Naive thymus-derived CD4-positive, alpha-beta T cell (primary cell): ENCODE measurements at regions not wholly inside any gene's neighbourhood (a gene's known extent, or its start where the extent isn't known, plus 50 kb on each side); places are given as distances from the start of the nearest gene placed in this dataset.
A peak's percentile ranks its signal among the peaks of the same experiment; 100 is the strongest.

ENCODE experiments used
- ATAC-seq: fragments of 150-1000 bp; cut with Tn5 transposase; 2 replicates; pipeline ENCODE4 v1.10.0; 2021; ENCODE audit warnings: mild to moderate bottlenecking, moderate library complexity
- CTCF ChIA-PET: fragments of 350-600 bp; sonication (Branson Sonifier 250); formaldehyde crosslinking; loops from one replicate; lab custom pipeline; 2021; ENCODE audit warnings: antibody characterized with exemption; lab: Charles Lee
- POLR2A ChIA-PET: fragments of 350-600 bp; sonication (Branson Sonifier 250); formaldehyde crosslinking; loops from one replicate; lab custom pipeline; 2021; ENCODE audit warnings: antibody characterized with exemption, inconsistent platforms; lab: Charles Lee
- DNase-seq, 9 donors: peaks; one replicate each; pipeline versions ENCODE4 v3.0.0 to v3.0.0-alpha.2; 2020 to 2022; ENCODE audit warnings: mixed read lengths in 1 of 9
- H3K27ac ChIP-seq: one replicate; pipeline ENCODE4 v1.7.0; 2013; ENCODE audit warnings: mild to moderate bottlenecking, low read depth, low read length, moderate library complexity
- H3K27me3 ChIP-seq, 2 donors: one replicate each; pipeline ENCODE4 v1.7.0; 2013; ENCODE audit warnings: low read length in 2 of 2, mild to moderate bottlenecking in 2 of 2, moderate library complexity in 2 of 2; ENCODE audit not compliant: control insufficient read depth in 2 of 2, insufficient read depth in 2 of 2
- H3K36me3 ChIP-seq, 3 experiments: 1 replicate in 2 of 3; 2 replicates in 1 of 3; pipeline ENCODE4 v1.7.0; 2013; ENCODE audit warnings: low read length in 3 of 3, mild to moderate bottlenecking in 3 of 3, moderate library complexity in 1 of 3; ENCODE audit not compliant: insufficient read depth in 3 of 3, control insufficient read depth in 2 of 3
- H3K4me1 ChIP-seq, 2 donors: one replicate each; pipeline ENCODE4 v1.7.0; 2013; ENCODE audit warnings: low read length in 2 of 2, mild to moderate bottlenecking in 2 of 2, moderate library complexity in 1 of 2; ENCODE audit not compliant: control insufficient read depth in 2 of 2, insufficient read depth in 2 of 2
- H3K4me3 ChIP-seq: 2 replicates; pipeline ENCODE4 v1.7.0; 2013; ENCODE audit warnings: mild to moderate bottlenecking, low read length
- H3K9me3 ChIP-seq, 3 experiments: 1 replicate in 2 of 3; 2 replicates in 1 of 3; pipeline ENCODE4 v1.7.0; 2013; ENCODE audit warnings: low read length in 3 of 3; ENCODE audit not compliant: control insufficient read depth in 2 of 3
- H3K27ac Mint-ChIP-seq, 9 donors: one replicate each; pipeline ENCODE4 v1.8.0; 2020 to 2022; ENCODE audit warnings: mixed read lengths in 9 of 9, mild to moderate bottlenecking in 8 of 9, moderate library complexity in 5 of 9, inconsistent platforms in 2 of 9
- H3K27me3 Mint-ChIP-seq, 5 donors: one replicate each; pipeline ENCODE4 v1.8.0; 2021 to 2022; ENCODE audit warnings: mixed read lengths in 5 of 5, mild to moderate bottlenecking in 1 of 5
- H3K36me3 Mint-ChIP-seq, 5 donors: one replicate each; pipeline ENCODE4 v1.8.0; 2020 to 2022; ENCODE audit warnings: mixed read lengths in 5 of 5, mild to moderate bottlenecking in 3 of 5, inconsistent platforms in 1 of 5
- H3K4me1 Mint-ChIP-seq, 7 donors: one replicate each; pipeline ENCODE4 v1.8.0; 2020 to 2022; ENCODE audit warnings: mixed read lengths in 7 of 7, mild to moderate bottlenecking in 3 of 7, inconsistent platforms in 1 of 7
- H3K4me3 Mint-ChIP-seq, 10 donors: one replicate each; pipeline ENCODE4 v1.8.0; 2020 to 2022; ENCODE audit warnings: mild to moderate bottlenecking in 10 of 10, mixed read lengths in 10 of 10, moderate library complexity in 6 of 10, inconsistent platforms in 2 of 10
- H3K9me3 Mint-ChIP-seq, 11 donors: one replicate each; pipeline ENCODE4 v1.8.0; 2020 to 2022; ENCODE audit warnings: mixed read lengths in 11 of 11, mild to moderate bottlenecking in 4 of 11, inconsistent platforms in 1 of 11, moderate library complexity in 1 of 11
- intact Hi-C, 2 donors: fragments of 100-400 bp; cut with micrococcal nuclease; formaldehyde crosslinking; loops; one replicate each; pipeline ENCODE4 v1.15.1; 2023

DNA sequence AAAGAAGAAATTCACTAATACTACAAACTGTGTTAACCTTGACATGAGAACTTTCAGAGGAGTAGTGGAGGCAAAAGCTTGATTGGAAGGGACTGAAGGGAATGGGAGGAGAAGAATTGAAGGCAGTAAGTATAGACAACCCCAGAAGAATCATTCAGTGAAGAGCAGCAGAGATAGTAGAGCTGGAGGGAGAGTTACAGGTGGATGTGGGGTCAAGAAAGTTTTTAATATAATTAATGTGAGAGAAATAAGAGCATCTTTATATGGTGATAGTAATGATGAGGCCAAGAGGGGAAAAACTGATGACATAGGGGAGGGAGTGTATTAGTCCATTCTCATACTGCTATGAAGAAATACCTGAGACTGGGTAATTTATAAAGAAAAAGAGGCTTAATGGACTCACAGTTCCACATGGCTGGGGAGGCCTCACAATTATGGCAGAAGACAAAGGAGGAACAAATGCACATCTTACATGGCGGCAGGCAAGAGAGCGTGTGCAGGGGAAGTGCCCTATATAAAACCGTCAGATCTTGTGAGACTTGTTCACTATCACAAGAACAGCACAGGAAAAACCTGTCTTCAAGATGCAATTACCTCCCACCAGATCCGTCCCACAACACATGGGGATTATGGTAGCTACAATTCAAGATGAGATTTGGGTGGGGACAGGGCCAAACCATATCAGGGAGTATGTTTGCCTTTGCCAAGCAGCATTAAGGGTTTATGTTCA is 88.3 kb upstream of the PIK3CG start:
- H3K4me1 Mint-ChIP-seq = peaks cover 0 to 9% (median 0%) of the 10 kb centered on the region in 7 donors
- DNase-seq = no peak
- H3K4me3 Mint-ChIP-seq = no peak overlapping the region
- no peak for ATAC-seq
- peaks cover 0 to 6% (median 3%) of the 10 kb centered on the region in 5 donors for H3K36me3 Mint-ChIP-seq
- CTCF ChIA-PET = no interaction called here
- Histone ChIP-seq H3K27ac (no peak overlapping the region), H3K36me3 (no peaks in the 10 kb centered on the region), H3K4me1 (no peaks in the 10 kb centered on the region), H3K4me3 (no peak overlapping the region), H3K27me3 (no peaks in the 10 kb centered on the region), H3K9me3 (no peaks in the 10 kb centered on the region)
- H3K27me3 Mint-ChIP-seq = peaks cover 0 to 12% (median 0%) of the 10 kb centered on the region in 5 donors
- no peak overlapping the region for H3K27ac Mint-ChIP-seq
- POLR2A ChIA-PET = no interaction called here
- intact Hi-C loops = no loop called here
- H3K9me3 Mint-ChIP-seq = peaks cover 0 to 7% (median 0%) of the 10 kb centered on the region in 11 donors

GRCh38 chr7:106777674-106778299 is 87.3 kb upstream of the PIK3CG start:
- Mint-ChIP-seq H3K9me3 (peaks cover 0 to 7% (median 0%) of the 10 kb centered on the region in 11 donors), H3K27me3 (peaks cover 0 to 12% (median 0%) of the 10 kb centered on the region in 5 donors), H3K4me3 (no peak overlapping the region), H3K36me3 (peaks cover 0 to 6% (median 3%) of the 10 kb centered on the region in 5 donors), H3K4me1 (peaks cover 0 to 4% (median 0%) of the 10 kb centered on the region in 7 donors), H3K27ac (no peak overlapping the region)
- CTCF ChIA-PET = no interaction called here
- intact Hi-C loops = no loop called here
- no peak for DNase-seq
- H3K9me3 ChIP-seq = no peaks in the 10 kb centered on the region
- no peaks in the 10 kb centered on the region for H3K36me3 ChIP-seq
- H3K4me1 ChIP-seq = no peaks in the 10 kb centered on the region
- ATAC-seq = no peak
- no peaks in the 10 kb centered on the region for H3K27me3 ChIP-seq
- POLR2A ChIA-PET = no interaction called here
- H3K27ac ChIP-seq = no peak overlapping the region
- H3K4me3 ChIP-seq = no peak overlapping the region

DNA sequence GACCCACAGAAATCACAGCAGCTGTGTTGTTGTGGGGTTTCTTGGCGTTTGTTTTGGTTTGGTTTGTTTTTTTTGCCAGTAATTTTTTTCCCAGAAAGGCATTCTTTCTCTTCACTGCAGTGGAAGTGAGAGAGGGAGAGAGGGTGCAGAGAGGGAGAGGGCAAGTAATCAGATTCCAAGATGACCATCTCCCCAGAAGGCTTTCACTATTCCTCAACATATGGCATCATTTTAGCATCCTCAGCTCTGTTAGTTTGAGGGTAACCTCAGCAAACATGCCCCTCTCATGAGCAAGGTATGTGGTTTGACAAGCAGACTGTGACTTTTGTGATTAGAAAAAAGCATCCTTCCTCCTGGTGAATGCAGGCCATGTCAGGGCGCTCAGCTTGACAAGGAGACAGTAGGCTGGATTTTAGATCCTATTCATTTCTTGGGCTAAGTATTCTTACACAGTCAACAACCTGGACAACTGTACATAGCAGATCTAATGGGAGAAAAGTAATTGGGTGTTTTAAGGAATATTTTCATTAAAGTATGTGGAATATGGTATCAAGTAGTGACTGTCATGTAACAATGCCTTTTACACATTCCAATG is 86.3 kb upstream of the PIK3CG start:
- intact Hi-C loops = no loop called here
- H3K9me3 Mint-ChIP-seq = peaks cover 0 to 7% (median 0%) of the 10 kb centered on the region in 11 donors

GRCh38 chr7:106779877-106780276 is 85.2 kb upstream of the PIK3CG start:
- Mint-ChIP-seq H3K36me3 (peaks cover 0 to 6% (median 3%) of the 10 kb centered on the region in 5 donors), H3K27me3 (peaks cover 0 to 12% (median 4%) of the 10 kb centered on the region in 5 donors), H3K4me1 (no peaks in the 10 kb centered on the region), H3K4me3 (no peak overlapping the region), H3K27ac (no peak overlapping the region), H3K9me3 (peaks cover 0 to 7% (median 0%) of the 10 kb centered on the region in 11 donors)
- CTCF ChIA-PET = interaction anchor here (0.6 kb wide), 1 partner anchor 113 kb away, joined by 3 read pairs; no protein-coding TSS in a partner anchor
- no peaks in the 10 kb centered on the region for H3K4me1 ChIP-seq
- DNase-seq (no peak), ATAC-seq (peak; percentile 18)
- no peaks in the 10 kb centered on the region for H3K36me3 ChIP-seq
- H3K27ac ChIP-seq = no peak overlapping the region
- no peaks in the 10 kb centered on the region for H3K27me3 ChIP-seq
- intact Hi-C loops = loop anchor here in 1 of 2 donors (5.0 kb wide), 1 partner anchor 118 kb away; the partner anchor contains the start of gene CCDC71L
- H3K4me3 ChIP-seq = no peak overlapping the region
- no peaks in the 10 kb centered on the region for H3K9me3 ChIP-seq
- POLR2A ChIA-PET = no interaction called here

More for the DNA sequence above, 86.3 kb upstream of the PIK3CG start:
- no peaks in the 10 kb centered on the region for H3K4me1 ChIP-seq
- DNase-seq = no peak
- Mint-ChIP-seq H3K4me3 (no peak overlapping the region), H3K27ac (no peak overlapping the region), H3K4me1 (no peaks in the 10 kb centered on the region), H3K36me3 (peaks cover 0 to 6% (median 3%) of the 10 kb centered on the region in 5 donors), H3K27me3 (peaks cover 0 to 12% (median 3%) of the 10 kb centered on the region in 5 donors)
- H3K27me3 ChIP-seq = no peaks in the 10 kb centered on the region
- no peaks in the 10 kb centered on the region for H3K9me3 ChIP-seq
- CTCF ChIA-PET = no interaction called here
- H3K27ac ChIP-seq = no peak overlapping the region
- POLR2A ChIA-PET = no interaction called here
- H3K36me3 ChIP-seq = no peaks in the 10 kb centered on the region
- no peak for ATAC-seq
- H3K4me3 ChIP-seq = no peak overlapping the region

GRCh38 chr7:106781007-106781406 is 84.1 kb upstream of the PIK3CG start:
- Mint-ChIP-seq H3K27me3 (peaks cover 0 to 14% (median 4%) of the 10 kb centered on the region in 5 donors), H3K4me3 (no peak overlapping the region), H3K36me3 (peaks cover 0 to 6% (median 3%) of the 10 kb centered on the region in 5 donors), H3K27ac (no peak overlapping the region), H3K4me1 (no peaks in the 10 kb centered on the region), H3K9me3 (peaks cover 0 to 7% (median 0%) of the 10 kb centered on the region in 11 donors)
- intact Hi-C loops = loop anchor here in 1 of 2 donors (5.0 kb wide), 1 partner anchor 119 kb away; the partner anchor contains the start of gene CCDC71L
- H3K9me3 ChIP-seq = no peaks in the 10 kb centered on the region
- no peak overlapping the region for H3K27ac ChIP-seq
- H3K27me3 ChIP-seq = no peaks in the 10 kb centered on the region
- POLR2A ChIA-PET = no interaction called here
- DNase-seq (no peak), ATAC-seq (no peak)
- H3K4me1 ChIP-seq = no peaks in the 10 kb centered on the region
- H3K4me3 ChIP-seq = no peak overlapping the region
- CTCF ChIA-PET = interaction anchor here (1.3 kb wide), 1 partner anchor 12 kb away, joined by 3 read pairs; no protein-coding TSS in a partner anchor
- H3K36me3 ChIP-seq = no peaks in the 10 kb centered on the region

GRCh38 chr7:106781828-106782544 is 83.1 kb upstream of the PIK3CG start:
- Histone ChIP-seq H3K4me1 (no peaks in the 10 kb centered on the region), H3K36me3 (no peaks in the 10 kb centered on the region), H3K27me3 (no peaks in the 10 kb centered on the region), H3K9me3 (no peaks in the 10 kb centered on the region), H3K27ac (no peak overlapping the region), H3K4me3 (no peak overlapping the region)
- ChIA-PET CTCF (interaction anchor here (1.3 kb wide), 1 partner anchor 11 kb away, joined by 3 read pairs; no protein-coding TSS in a partner anchor), POLR2A (no interaction called here)
- Mint-ChIP-seq H3K4me1 (no peaks in the 10 kb centered on the region), H3K27me3 (peaks cover 0 to 5% (median 0%) of the 10 kb centered on the region in 5 donors), H3K9me3 (peaks cover 0 to 3% (median 0%) of the 10 kb centered on the region in 11 donors), H3K27ac (no peak overlapping the region), H3K4me3 (no peak overlapping the region), H3K36me3 (peaks cover 0 to 3% (median 0%) of the 10 kb centered on the region in 5 donors)
- ATAC-seq (no peak), DNase-seq (no peak)
- intact Hi-C loops = loop anchor here in 1 of 2 donors (5.0 kb wide), 1 partner anchor 120 kb away; the partner anchor contains the start of gene CCDC71L
